ENCODE measurements at regions not wholly inside any gene's neighbourhood (a gene's known extent, or its start where the extent isn't known, plus 50 kb on each side); places are given as distances from the start of the nearest gene placed in this dataset.

- no peak overlapping the region for H3K4me3 ChIP-seq (ENCODE audit: low read length)
- no peak overlapping the region for H3K27ac ChIP-seq (ENCODE audit: low read depth, low read length)
- H3K9me3 ChIP-seq (ENCODE audit: control insufficient read depth, low read length) = no peaks in the 10 kb centered on the region
- H3K36me3 ChIP-seq (ENCODE audit: control insufficient read depth, insufficient read depth, low read length) = no peaks in the 10 kb centered on the region
- H3K27me3 ChIP-seq (ENCODE audit: control insufficient read depth, insufficient read depth, low read length, poor library complexity, severe bottlenecking) = no peaks in the 10 kb centered on the region
- no peak for DNase-seq
- H3K4me3 Mint-ChIP-seq = no peak overlapping the region
- no peak overlapping the region for H3K9ac ChIP-seq (ENCODE audit: extremely low read depth, low read length, poor library complexity, severe bottlenecking)
- H3K9me3 Mint-ChIP-seq = no peaks in the 10 kb centered on the region
- no CpG with 5 or more reads among the region's 1 CpG for WGBS, 2 experiments (ENCODE audit: insufficient coverage in 1 of 2, insufficient read length in 1 of 2)
- H3K4me1 Mint-ChIP-seq = peaks cover 6% of the 10 kb centered on the region
- no peaks in the 10 kb centered on the region for H3K4me1 ChIP-seq (ENCODE audit: control insufficient read depth, insufficient read depth, low read length)
- no peaks in the 10 kb centered on the region for H3K36me3 Mint-ChIP-seq (ENCODE audit: low read depth)
- TF ChIP-seq CTCF (conservative IDR thresholded peaks at IDR 0.05) = no peak
- H3K27ac Mint-ChIP-seq = no peak overlapping the region
- no peaks in the 10 kb centered on the region for H3K27me3 Mint-ChIP-seq (ENCODE audit: insufficient read depth)
Observed at GRCh38 chr2:76378140-76378539, 667.4 kb upstream of the GCFC2 start.

- H3K9ac ChIP-seq (ENCODE audit: extremely low read depth, low read length, poor library complexity, severe bottlenecking) = no peak overlapping the region
- no peaks in the 10 kb centered on the region for H3K36me3 ChIP-seq (ENCODE audit: control insufficient read depth, insufficient read depth, low read length)
- no peak overlapping the region for H3K27ac Mint-ChIP-seq
Observed at GRCh38 chr2:76341439-76341838, 630.7 kb upstream of the GCFC2 start.

GRCh38 chr2:76332871-76333270 is 622.2 kb upstream of the GCFC2 start:
- H3K4me1 Mint-ChIP-seq = peaks cover 2% of the 10 kb centered on the region
- no peak overlapping the region for H3K27ac Mint-ChIP-seq
- no peaks in the 10 kb centered on the region for H3K27me3 Mint-ChIP-seq (ENCODE audit: insufficient read depth)

More at GRCh38 chr2:76341439-76341838, 630.7 kb upstream of the GCFC2 start:
- H3K4me3 ChIP-seq (ENCODE audit: low read length) = no peak overlapping the region
- no peaks in the 10 kb centered on the region for H3K27me3 ChIP-seq (ENCODE audit: control insufficient read depth, insufficient read depth, low read length, poor library complexity, severe bottlenecking)
- H3K27me3 Mint-ChIP-seq (ENCODE audit: insufficient read depth) = no peaks in the 10 kb centered on the region
- no peak overlapping the region for H3K4me3 Mint-ChIP-seq
- H3K9me3 ChIP-seq (ENCODE audit: control insufficient read depth, low read length) = no peaks in the 10 kb centered on the region
- H3K27ac ChIP-seq (ENCODE audit: low read depth, low read length) = no peak overlapping the region
- no peak for DNase-seq
- no peaks in the 10 kb centered on the region for H3K36me3 Mint-ChIP-seq (ENCODE audit: low read depth)
- WGBS, 2 experiments (ENCODE audit: insufficient coverage in 1 of 2, insufficient read length in 1 of 2) = 97% methylated on average over 2 of the region's 2 CpGs; no CpG with 5 or more reads in 1 of the 2 experiments
- peaks cover 5% of the 10 kb centered on the region for H3K4me1 Mint-ChIP-seq
- TF ChIP-seq CTCF (conservative IDR thresholded peaks at IDR 0.05) = no peak
- no peaks in the 10 kb centered on the region for H3K4me1 ChIP-seq (ENCODE audit: control insufficient read depth, insufficient read depth, low read length)
- H3K9me3 Mint-ChIP-seq = peaks cover 3% of the 10 kb centered on the region

More at GRCh38 chr2:76332871-76333270, 622.2 kb upstream of the GCFC2 start:
- Histone ChIP-seq H3K4me3 (ENCODE audit: low read length) (no peak overlapping the region), H3K27ac (ENCODE audit: low read depth, low read length) (no peak overlapping the region), H3K4me1 (ENCODE audit: control insufficient read depth, insufficient read depth, low read length) (no peaks in the 10 kb centered on the region), H3K9me3 (ENCODE audit: control insufficient read depth, low read length) (no peaks in the 10 kb centered on the region), H3K9ac (ENCODE audit: extremely low read depth, low read length, poor library complexity, severe bottlenecking) (no peak overlapping the region), H3K27me3 (ENCODE audit: control insufficient read depth, insufficient read depth, low read length, poor library complexity, severe bottlenecking) (no peaks in the 10 kb centered on the region), H3K36me3 (ENCODE audit: control insufficient read depth, insufficient read depth, low read length) (no peaks in the 10 kb centered on the region)
- DNase-seq = no peak
- Mint-ChIP-seq H3K36me3 (ENCODE audit: low read depth) (no peaks in the 10 kb centered on the region), H3K9me3 (peaks cover 3% of the 10 kb centered on the region), H3K4me3 (no peak overlapping the region)
- no peak for TF ChIP-seq CTCF (conservative IDR thresholded peaks at IDR 0.05)
- 93 to 100% methylated on average over 2 of the region's 2 CpGs for WGBS, 2 experiments (ENCODE audit: insufficient coverage in 1 of 2, insufficient read length in 1 of 2)
